Nephron progenitor cell (in vitro differentiated cells): ENCODE measurements at regions not wholly inside any gene's neighbourhood (a gene's known extent, or its start where the extent isn't known, plus 50 kb on each side); places are given as distances from the start of the nearest gene placed in this dataset.
A peak's percentile ranks its signal among the peaks of the same experiment; 100 is the strongest.

Experiments
- DNase-seq: peaks from one replicate; pipeline ENCODE4 v3.0.0; 2021
- H3K27ac Mint-ChIP-seq: 2 replicates; pipeline ENCODE4 v1.8.0; 2021; ENCODE audit warnings: mild to moderate bottlenecking, moderate library complexity, mixed read lengths
- H3K27me3 Mint-ChIP-seq: 2 replicates; pipeline ENCODE4 v1.8.0; 2021; ENCODE audit warnings: mild to moderate bottlenecking, low read depth, mixed read lengths; ENCODE audit not compliant: poor library complexity
- H3K36me3 Mint-ChIP-seq: 2 replicates; pipeline ENCODE4 v1.8.0; 2021; ENCODE audit warnings: low read depth, mixed read lengths
- H3K4me1 Mint-ChIP-seq: 2 replicates; pipeline ENCODE4 v1.8.0; 2021; ENCODE audit warnings: mixed read lengths
- H3K4me3 Mint-ChIP-seq: 2 replicates; pipeline ENCODE4 v1.8.0; 2021; ENCODE audit warnings: mild to moderate bottlenecking, moderate library complexity, mixed read lengths
- H3K9me3 Mint-ChIP-seq: 2 replicates; pipeline ENCODE4 v1.8.0; 2021; ENCODE audit warnings: mild to moderate bottlenecking, moderate library complexity, mixed read lengths
- CTCF ChIP-seq: fragments of 200-600 bp; sonication (generic); IDR thresholded peaks from 2 replicates; pipeline ENCODE4 v1.5.0; 2021; ENCODE audit warnings: antibody characterized with exemption

GRCh38 chr9:78150983-78151356, 84.9 kb upstream of the CEP78 start:
- Mint-ChIP-seq H3K4me3 (no peak overlapping the region), H3K9me3 (peaks cover 12% of the 10 kb centered on the region), H3K27me3 (no peaks in the 10 kb centered on the region), H3K4me1 (peaks cover 5% of the 10 kb centered on the region), H3K36me3 (no peaks in the 10 kb centered on the region), H3K27ac (no peak overlapping the region)
- TF ChIP-seq CTCF = no peak
- DNase-seq = no peak

- peaks cover 5% of the 10 kb centered on the region for H3K4me1 Mint-ChIP-seq
- peaks cover 12% of the 10 kb centered on the region for H3K9me3 Mint-ChIP-seq
- no peaks in the 10 kb centered on the region for H3K27me3 Mint-ChIP-seq
- DNase-seq = no peak
- no peaks in the 10 kb centered on the region for H3K36me3 Mint-ChIP-seq
- H3K27ac Mint-ChIP-seq = no peak overlapping the region
- TF ChIP-seq CTCF = no peak
- H3K4me3 Mint-ChIP-seq = no peak overlapping the region
These were observed 85.4 kb upstream of the CEP78 start for GRCh38 chr9:78150312-78150982.

- H3K9me3 Mint-ChIP-seq = peaks cover 11% of the 10 kb centered on the region
- no peak for DNase-seq
- no peak overlapping the region for H3K4me3 Mint-ChIP-seq
- TF ChIP-seq CTCF = no peak
- no peak overlapping the region for H3K27ac Mint-ChIP-seq
- peaks cover 5% of the 10 kb centered on the region for H3K4me1 Mint-ChIP-seq
- no peaks in the 10 kb centered on the region for H3K27me3 Mint-ChIP-seq
- H3K36me3 Mint-ChIP-seq = no peaks in the 10 kb centered on the region
These were observed 86.1 kb upstream of the CEP78 start for GRCh38 chr9:78149702-78150291.

- H3K4me1 Mint-ChIP-seq = peaks cover 29% of the 10 kb centered on the region
- no peak for TF ChIP-seq CTCF
- no peak overlapping the region for H3K27ac Mint-ChIP-seq
- H3K36me3 Mint-ChIP-seq = peaks cover 6% of the 10 kb centered on the region
- no peak for DNase-seq
- no peak overlapping the region for H3K4me3 Mint-ChIP-seq
- H3K27me3 Mint-ChIP-seq = no peaks in the 10 kb centered on the region
- peaks cover 32% of the 10 kb centered on the region for H3K9me3 Mint-ChIP-seq
These were observed 89.6 kb upstream of the CEP78 start for GRCh38 chr9:78146241-78146640.

- Mint-ChIP-seq H3K27ac (peak overlapping the region; percentile 88), H3K9me3 (peaks cover 43% of the 10 kb centered on the region), H3K27me3 (no peaks in the 10 kb centered on the region), H3K4me3 (no peak overlapping the region), H3K4me1 (peaks cover 29% of the 10 kb centered on the region), H3K36me3 (peaks cover 9% of the 10 kb centered on the region)
- TF ChIP-seq CTCF = no peak
- no peak for DNase-seq
These were observed 91.1 kb upstream of the CEP78 start for GRCh38 chr9:78144663-78145377.
